IMR-90 (cell line): ENCODE measurements at regions not wholly inside any gene's neighbourhood (a gene's known extent, or its start where the extent isn't known, plus 50 kb on each side); places are given as distances from the start of the nearest gene placed in this dataset.

Experiments
- ATAC-seq: fragments of 200-7000 bp; cut with Tn5 transposase; 2 replicates; pipeline ENCODE4 v1.9.1; 2020; ENCODE audit warnings: low read depth, mild to moderate bottlenecking, moderate library complexity
- BruUV-seq: library from RNA; stranded (reverse); fragments of 400-500 nt; replicated peaks from 2 replicates; lab custom pipeline; 2021; lab: Mats Ljungman, UMichigan
- CTCF ChIA-PET: fragments of 300-600 bp; formaldehyde crosslinking; extraction: SDS; loops from one replicate; lab custom pipeline; 2021; ENCODE audit warnings: antibody characterized with exemption; lab: Yijun Ruan, JAX
- POLR2A ChIA-PET: fragments of 300-600 bp; sonication (Branson Sonifier 250); formaldehyde crosslinking; loops from one replicate; lab custom pipeline; 2022; ENCODE audit warnings: antibody characterized with exemption; ENCODE audit not compliant: unreplicated experiment; lab: Charles Lee
- DNase-seq: peaks from one replicate; pipeline ENCODE4 v3.0.0; 2013
- H2AFZ ChIP-seq: replicated peaks from 2 replicates; pipeline ENCODE3; 2013; ENCODE audit warnings: low read length, mild to moderate bottlenecking; ENCODE audit not compliant: poor library complexity
- H2AK5ac ChIP-seq: 2 replicates; pipeline ENCODE4 v1.6.1; 2013; ENCODE audit warnings: low read depth, low read length, inconsistent platforms
- H2AK9ac ChIP-seq: replicated peaks from 2 replicates; pipeline ENCODE3; 2013; ENCODE audit warnings: mild to moderate bottlenecking, low read depth, low read length, moderate library complexity; ENCODE audit not compliant: poor library complexity
- H2BK120ac ChIP-seq: 2 replicates; pipeline ENCODE4 v1.6.1; 2013; ENCODE audit warnings: low read depth, low read length, inconsistent platforms
- H2BK15ac ChIP-seq: 3 replicates; pipeline ENCODE4 v1.6.1; 2013; ENCODE audit warnings: low read depth, low read length, inconsistent platforms
- H2BK20ac ChIP-seq: 2 replicates; pipeline ENCODE4 v1.6.1; 2013; ENCODE audit warnings: low read depth, mild to moderate bottlenecking, inconsistent platforms, low read length, moderate library complexity
- H2BK5ac ChIP-seq: 2 replicates; pipeline ENCODE4 v1.6.1; 2013; ENCODE audit warnings: mild to moderate bottlenecking, low read depth, low read length, inconsistent platforms; ENCODE audit not compliant: poor library complexity, severe bottlenecking
- H3K14ac ChIP-seq: replicated peaks from 2 replicates; pipeline ENCODE4 v1.6.1; 2013; ENCODE audit warnings: low read depth, low read length, inconsistent platforms
- H3K18ac ChIP-seq: 2 replicates; pipeline ENCODE4 v1.6.1; 2013; ENCODE audit warnings: low read depth, low read length, control low read depth
- H3K23ac ChIP-seq: 2 replicates; pipeline ENCODE4 v1.6.1; 2013; ENCODE audit warnings: low read depth, low read length, inconsistent platforms
- H3K27ac ChIP-seq: 2 replicates; pipeline ENCODE4 v1.5.1; 2013; ENCODE audit warnings: mild to moderate bottlenecking, control low read depth, low read length; ENCODE audit not compliant: insufficient read depth
- H3K27me3 ChIP-seq: 2 replicates; pipeline ENCODE4 v1.6.1; 2013; ENCODE audit warnings: low read length; ENCODE audit not compliant: control insufficient read depth, insufficient read depth
- H3K36me3 ChIP-seq: 2 replicates; pipeline ENCODE4 v1.6.1; 2013; ENCODE audit warnings: low read length, mixed read lengths; ENCODE audit not compliant: control insufficient read depth, insufficient read depth
- H3K4ac ChIP-seq: 2 replicates; pipeline ENCODE4 v1.6.1; 2013; ENCODE audit warnings: low read depth, low read length, inconsistent platforms
- H3K4me1 ChIP-seq: 2 replicates; pipeline ENCODE4 v1.6.1; 2013; ENCODE audit warnings: low read length, mixed read lengths; ENCODE audit not compliant: control insufficient read depth, insufficient read depth
- H3K4me2 ChIP-seq: 2 replicates; pipeline ENCODE4 v1.6.1; 2013; ENCODE audit warnings: low read depth, mild to moderate bottlenecking, control low read depth, low read length, moderate library complexity
- H3K4me3 ChIP-seq: 2 replicates; pipeline ENCODE4 v1.5.1; 2013; ENCODE audit warnings: low read depth, mild to moderate bottlenecking, control low read depth, low read length, moderate library complexity; ENCODE audit not compliant: insufficient read depth
- H3K56ac ChIP-seq: 2 replicates; pipeline ENCODE4 v1.6.1; 2013; ENCODE audit warnings: low read length, inconsistent platforms; ENCODE audit not compliant: insufficient read depth; ENCODE audit errors: extremely low read depth
- H3K79me1 ChIP-seq, 2 experiments: 2 replicates each; pipeline ENCODE4 v1.6.1; 2013; ENCODE audit warnings: low read length in 2 of 2, inconsistent platforms in 1 of 2, low read depth in 1 of 2
- H3K9ac ChIP-seq: 2 replicates; pipeline ENCODE4 v1.6.1; 2013; ENCODE audit warnings: low read depth, low read length, control low read depth
- H3K9me1 ChIP-seq: 2 replicates; pipeline ENCODE4 v1.6.1; 2013; ENCODE audit warnings: low read length, inconsistent platforms; ENCODE audit not compliant: insufficient read depth
- H3K9me3 ChIP-seq: 2 replicates; pipeline ENCODE4 v1.6.1; 2013; ENCODE audit warnings: low read length; ENCODE audit not compliant: control insufficient read depth, insufficient read depth
- H4K20me1 ChIP-seq: 2 replicates; pipeline ENCODE4 v1.6.1; 2013; ENCODE audit warnings: low read length, inconsistent platforms; ENCODE audit not compliant: insufficient read depth
- H4K5ac ChIP-seq: 2 replicates; pipeline ENCODE4 v1.6.1; 2013; ENCODE audit warnings: mild to moderate bottlenecking, low read depth, low read length, control low read depth
- H4K8ac ChIP-seq, 2 experiments: 2 replicates each; pipeline ENCODE4 v1.6.1; 2013; ENCODE audit warnings: low read depth in 2 of 2, low read length in 2 of 2, control low read depth in 1 of 2, inconsistent platforms in 1 of 2
- H4K91ac ChIP-seq: 2 replicates; pipeline ENCODE4 v1.6.1; 2013; ENCODE audit warnings: low read depth, low read length, inconsistent platforms; ENCODE audit not compliant: insufficient read depth
- BHLHE40 ChIP-seq: fragments of 150-350 bp; IDR thresholded peaks from 2 replicates; pipeline ENCODE4 v1.6.1; 2016; ENCODE audit warnings: mild to moderate bottlenecking, low read depth, low read length
- MAZ ChIP-seq: IDR thresholded peaks from 2 replicates; pipeline ENCODE4 v1.6.1; 2012; ENCODE audit warnings: low read depth, mild to moderate bottlenecking, low read length, improper control_type of control experiment, moderate library complexity, borderline replicate concordance
- NFE2L2 ChIP-seq: fragments of 150-350 bp; IDR thresholded peaks from 2 replicates; pipeline ENCODE4 v1.6.1; 2016; ENCODE audit warnings: low read depth, mild to moderate bottlenecking, low read length
- POLR2A ChIP-seq: IDR thresholded peaks from 2 replicates; pipeline ENCODE4 v1.6.1; 2012; ENCODE audit warnings: mild to moderate bottlenecking, low read depth, low read length
- RCOR1 ChIP-seq: IDR thresholded peaks from 2 replicates; pipeline ENCODE4 v1.6.1; 2012; ENCODE audit warnings: mild to moderate bottlenecking, low read length, improper control_type of control experiment; ENCODE audit not compliant: insufficient replicate concordance
- USF2 ChIP-seq: fragments of 150-350 bp; IDR thresholded peaks from 2 replicates; pipeline ENCODE4 v1.6.1; 2017; ENCODE audit warnings: mild to moderate bottlenecking, antibody characterized with exemption, low read length, low read depth
- dilution Hi-C: fragments of 300-500 bp; cut with HindIII; formaldehyde crosslinking; loops from one replicate; pipeline ENCODE4 v1.14.3; 2018; ENCODE audit warnings: low sequenced_read_pairs; ENCODE audit not compliant: unreplicated experiment
- in situ Hi-C: fragments of 300-500 bp; cut with MboI; formaldehyde crosslinking; loops from 3 replicates; pipeline ENCODE4 v1.14.3; 2019; ENCODE audit warnings: low sequenced_read_pairs, inconsistent platforms, mixed read lengths
- intact Hi-C: fragments of 100-400 bp; cut with micrococcal nuclease; formaldehyde crosslinking; loops from 2 replicates; pipeline ENCODE4 v1.10.0; 2022

DNA sequence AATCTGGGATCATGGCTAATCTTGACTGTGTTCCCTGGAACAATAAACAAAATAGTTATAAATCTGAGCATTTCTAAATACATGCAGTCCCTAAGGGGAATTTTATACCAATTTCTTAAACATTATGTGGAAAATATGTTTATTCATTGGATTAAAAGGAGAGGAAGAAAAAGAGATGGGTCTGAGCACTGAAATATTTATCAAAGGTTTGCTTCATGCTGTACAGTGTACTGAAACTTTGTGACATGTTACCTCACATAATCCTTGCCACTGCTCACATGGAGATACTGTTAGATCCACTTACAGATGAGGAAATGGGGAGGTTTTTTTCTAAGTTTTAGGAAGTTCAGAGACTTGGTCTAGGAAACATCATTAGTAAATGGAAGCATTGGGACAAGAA lies 443.6 kb downstream of the SPRY1 start:
- CTCF ChIA-PET, result no interaction called here
- Histone ChIP-seq H3K79me1 (no peaks in the 10 kb centered on the region), H3K56ac (no peak overlapping the region), H4K20me1 (no peaks in the 10 kb centered on the region), H2BK20ac (peak overlapping the region; percentile 2; the same call in 1 of the 2 replicates), H3K4me1 (peaks cover 4% of the 10 kb centered on the region), H3K9ac (no peak overlapping the region), H4K8ac (peak overlapping the region; percentile 13 to 65; a peak in 1 of 4 replicates), H3K4me3 (no peak overlapping the region), H3K23ac (no peak overlapping the region; the same call in 1 of the 2 replicates), H2BK120ac (peak overlapping the region; percentile 14; the same call in 1 of the 2 replicates), H3K9me3 (peaks cover 2% of the 10 kb centered on the region; the same call in 1 of the 2 replicates), H3K27me3 (no peaks in the 10 kb centered on the region), H3K9me1 (peaks cover 5% of the 10 kb centered on the region), H3K14ac (0 out of 2 replicates have a peak overlapping the region, but pooled peaks have one; percentile 26), H3K18ac (peak overlapping the region; percentile 42), H3K4ac (peak overlapping the region; percentile 26; the same call in 1 of the 2 replicates), H3K36me3 (no peaks in the 10 kb centered on the region), H2BK5ac (peak overlapping the region; percentile 1), H2BK15ac (peak overlapping the region; percentile 97), H2AK9ac (no peak overlapping the region), H4K91ac (0 out of 2 replicates have a peak overlapping the region, but pooled peaks have one; percentile 15), H4K5ac (peak overlapping the region; percentile 61; the same call in 1 of the 2 replicates), H3K4me2 (no peak overlapping the region), H2AFZ (no peak overlapping the region), H2AK5ac (no peak overlapping the region), H3K27ac (peak overlapping the region; percentile 76; the same call in 1 of the 2 replicates)
- in situ Hi-C loops, result no loop called here
- dilution Hi-C loops, result no loop called here
- ATAC-seq (peak; percentile 42; the same call in 1 of the 2 replicates), DNase-seq (no peak)
- TF ChIP-seq POLR2A, result no peak
- no peak for TF ChIP-seq USF2
- TF ChIP-seq RCOR1, result no peak
- TF ChIP-seq NFE2L2, result no peak
- no peak for TF ChIP-seq MAZ
- no peak for TF ChIP-seq BHLHE40
- POLR2A ChIA-PET, result no interaction called here
- intact Hi-C loops, result no loop called here
- BruUV-seq, result no TSS peak
